ENCODE measurements at regions not wholly inside any gene's neighbourhood (a gene's known extent, or its start where the extent isn't known, plus 50 kb on each side); places are given as distances from the start of the nearest gene placed in this dataset.

- no peaks in the 10 kb centered on the region for H3K27me3 ChIP-seq (ENCODE audit: low read depth)
- no peak overlapping the region for H3K4me3 ChIP-seq
- DNase-seq (ENCODE audit: low spot score in 2 of 2), result no peak
- 0 out of 2 replicates have a peak, but pooled peaks cover 3% of the 10 kb centered on the region for H3K4me1 ChIP-seq
- no peaks in the 10 kb centered on the region for H3K9me3 ChIP-seq
- in situ Hi-C loops (cut with MboI; ENCODE audit: low sequenced_read_pairs), result no loop called here
- no peaks in the 10 kb centered on the region for H3K36me3 ChIP-seq (replicated peaks)
Observed at GRCh38 chr3:171963546-171963945, 75.8 kb upstream of the FNDC3B start.

- no peaks in the 10 kb centered on the region for H3K9me3 ChIP-seq
- no peaks in the 10 kb centered on the region for H3K36me3 ChIP-seq (replicated peaks)
- in situ Hi-C loops (cut with MboI; ENCODE audit: low sequenced_read_pairs), result no loop called here
- no peak for DNase-seq (ENCODE audit: low spot score in 2 of 2)
- H3K4me3 ChIP-seq, result no peak overlapping the region
- no peaks in the 10 kb centered on the region for H3K27me3 ChIP-seq (ENCODE audit: low read depth)
- no peaks in the 10 kb centered on the region for H3K4me1 ChIP-seq
Observed at GRCh38 chr3:171965067-171965712, 74.2 kb upstream of the FNDC3B start.

- Histone ChIP-seq H3K27me3 (ENCODE audit: low read depth) (no peaks in the 10 kb centered on the region), H3K4me1 (no peaks in the 10 kb centered on the region), H3K36me3 (replicated peaks) (no peaks in the 10 kb centered on the region), H3K9me3 (no peaks in the 10 kb centered on the region), H3K4me3 (no peak overlapping the region)
- no peak for DNase-seq (ENCODE audit: low spot score in 2 of 2)
- in situ Hi-C loops (cut with MboI; ENCODE audit: low sequenced_read_pairs), result no loop called here
Observed at GRCh38 chr3:171966533-171967136, 72.7 kb upstream of the FNDC3B start.

- no peak for DNase-seq (ENCODE audit: low spot score in 2 of 2)
- no peaks in the 10 kb centered on the region for H3K36me3 ChIP-seq (replicated peaks)
- no peak overlapping the region for H3K4me3 ChIP-seq
- in situ Hi-C loops (cut with MboI; ENCODE audit: low sequenced_read_pairs), result no loop called here
- H3K4me1 ChIP-seq, result no peaks in the 10 kb centered on the region
- H3K27me3 ChIP-seq (ENCODE audit: low read depth), result peaks cover 3% of the 10 kb centered on the region; the same call in 1 of the 2 replicates
- H3K9me3 ChIP-seq, result no peaks in the 10 kb centered on the region
Observed at GRCh38 chr3:171967137-171967783, 72.1 kb upstream of the FNDC3B start.

GRCh38 chr3:171967932-171968678 is 71.3 kb upstream of the FNDC3B start:
- DNase-seq (ENCODE audit: low spot score in 2 of 2), result no peak
- H3K27me3 ChIP-seq (ENCODE audit: low read depth), result peaks cover 3% of the 10 kb centered on the region; the same call in 1 of the 2 replicates
- no peaks in the 10 kb centered on the region for H3K9me3 ChIP-seq
- H3K4me1 ChIP-seq, result no peaks in the 10 kb centered on the region
- in situ Hi-C loops (cut with MboI; ENCODE audit: low sequenced_read_pairs), result no loop called here
- H3K36me3 ChIP-seq (replicated peaks), result no peaks in the 10 kb centered on the region
- no peak overlapping the region for H3K4me3 ChIP-seq

- DNase-seq (ENCODE audit: low spot score in 2 of 2), result no peak
- in situ Hi-C loops (cut with MboI; ENCODE audit: low sequenced_read_pairs), result no loop called here
- no peaks in the 10 kb centered on the region for H3K4me1 ChIP-seq
- H3K9me3 ChIP-seq, result no peaks in the 10 kb centered on the region
- no peak overlapping the region for H3K4me3 ChIP-seq
- no peaks in the 10 kb centered on the region for H3K36me3 ChIP-seq (replicated peaks)
- peaks cover 3% of the 10 kb centered on the region; the same call in 1 of the 2 replicates for H3K27me3 ChIP-seq (ENCODE audit: low read depth)
Observed at GRCh38 chr3:171970301-171970788, 69.0 kb upstream of the FNDC3B start.

- Histone ChIP-seq H3K27me3 (ENCODE audit: low read depth) (peaks cover 3% of the 10 kb centered on the region; the same call in 1 of the 2 replicates), H3K36me3 (replicated peaks) (no peaks in the 10 kb centered on the region), H3K4me1 (no peaks in the 10 kb centered on the region), H3K9me3 (no peaks in the 10 kb centered on the region), H3K4me3 (no peak overlapping the region)
- in situ Hi-C loops (cut with MboI; ENCODE audit: low sequenced_read_pairs), result no loop called here
- no peak for DNase-seq (ENCODE audit: low spot score in 2 of 2)
Observed at GRCh38 chr3:171971919-171972514, 67.4 kb upstream of the FNDC3B start.

GRCh38 chr3:171972871-171973348 is 66.5 kb upstream of the FNDC3B start:
- in situ Hi-C loops (cut with MboI; ENCODE audit: low sequenced_read_pairs), result no loop called here
- H3K9me3 ChIP-seq, result no peaks in the 10 kb centered on the region
- peaks cover 3% of the 10 kb centered on the region; the same call in 1 of the 2 replicates for H3K27me3 ChIP-seq (ENCODE audit: low read depth)
- H3K4me1 ChIP-seq, result no peaks in the 10 kb centered on the region
- H3K36me3 ChIP-seq (replicated peaks), result no peaks in the 10 kb centered on the region
- no peak overlapping the region for H3K4me3 ChIP-seq
- DNase-seq (ENCODE audit: low spot score in 2 of 2), result no peak

- H3K27me3 ChIP-seq (ENCODE audit: low read depth), result peaks cover 3% of the 10 kb centered on the region; the same call in 1 of the 2 replicates
- H3K4me3 ChIP-seq, result no peak overlapping the region
- no peaks in the 10 kb centered on the region for H3K9me3 ChIP-seq
- DNase-seq (ENCODE audit: low spot score in 2 of 2), result no peak
- H3K4me1 ChIP-seq, result no peaks in the 10 kb centered on the region
- in situ Hi-C loops (cut with MboI; ENCODE audit: low sequenced_read_pairs), result no loop called here
- no peaks in the 10 kb centered on the region for H3K36me3 ChIP-seq (replicated peaks)
Observed at GRCh38 chr3:171974986-171975837, 64.2 kb upstream of the FNDC3B start.

GRCh38 chr3:171976526-171976925 is 62.9 kb upstream of the FNDC3B start:
- Histone ChIP-seq H3K27me3 (ENCODE audit: low read depth) (peaks cover 3% of the 10 kb centered on the region; the same call in 1 of the 2 replicates), H3K36me3 (replicated peaks) (no peaks in the 10 kb centered on the region), H3K9me3 (no peaks in the 10 kb centered on the region), H3K4me1 (no peaks in the 10 kb centered on the region), H3K4me3 (no peak overlapping the region)
- in situ Hi-C loops (cut with MboI; ENCODE audit: low sequenced_read_pairs), result no loop called here
- no peak for DNase-seq (ENCODE audit: low spot score in 2 of 2)

- H3K9me3 ChIP-seq, result no peaks in the 10 kb centered on the region
- no peak overlapping the region for H3K4me3 ChIP-seq
- DNase-seq (ENCODE audit: low spot score in 2 of 2), result no peak
- H3K27me3 ChIP-seq (ENCODE audit: low read depth), result peaks cover 2% of the 10 kb centered on the region; the same call in 1 of the 2 replicates
- no peaks in the 10 kb centered on the region for H3K4me1 ChIP-seq
- no peaks in the 10 kb centered on the region for H3K36me3 ChIP-seq (replicated peaks)
- in situ Hi-C loops (cut with MboI; ENCODE audit: low sequenced_read_pairs), result no loop called here
Observed at GRCh38 chr3:171977441-171977840, 61.9 kb upstream of the FNDC3B start.

GRCh38 chr3:171977860-171978259 is 61.5 kb upstream of the FNDC3B start:
- Histone ChIP-seq H3K4me1 (no peaks in the 10 kb centered on the region), H3K36me3 (replicated peaks) (no peaks in the 10 kb centered on the region), H3K4me3 (no peak overlapping the region), H3K9me3 (no peaks in the 10 kb centered on the region), H3K27me3 (ENCODE audit: low read depth) (peaks cover 2% of the 10 kb centered on the region; the same call in 1 of the 2 replicates)
- DNase-seq (ENCODE audit: low spot score in 2 of 2), result no peak
- in situ Hi-C loops (cut with MboI; ENCODE audit: low sequenced_read_pairs), result no loop called here

All from HAP-1 (cell line).